ENCODE measurements at regions not wholly inside any gene's neighbourhood (a gene's known extent, or its start where the extent isn't known, plus 50 kb on each side); places are given as distances from the start of the nearest gene placed in this dataset.

- H3K27me3 ChIP-seq (ENCODE audit: insufficient read depth, poor library complexity, severe bottlenecking): no peaks in the 10 kb centered on the region
- DNase-seq (ENCODE audit: low read depth in 1 of 2, low spot score in 1 of 2): no peak
- H3K27ac ChIP-seq (replicated peaks): no peak overlapping the region
- TF ChIP-seq REST (IDR thresholded peaks at IDR 0.05; ENCODE audit: insufficient replicate concordance, low read depth) (no peak), GABPA (IDR thresholded peaks at IDR 0.05; ENCODE audit: low read depth) (no peak), SPI1 (IDR thresholded peaks at IDR 0.05; ENCODE audit: borderline replicate concordance, low read depth) (no peak), POLR2AphosphoS5 (IDR thresholded peaks at IDR 0.05; ENCODE audit: low read depth) (no peak), CTCF (IDR thresholded peaks at IDR 0.05; ENCODE audit: insufficient read depth, low read length) (no peak)
- H3K4me3 ChIP-seq (replicated peaks; ENCODE audit: insufficient read depth, low read length): no peak overlapping the region
Observed at GRCh38 chr10:113297226-113297625, 255.6 kb upstream of the HABP2 start.

GRCh38 chr10:113298616-113299015 is 254.2 kb upstream of the HABP2 start:
- Histone ChIP-seq H3K27ac (replicated peaks) (no peak overlapping the region), H3K27me3 (ENCODE audit: insufficient read depth, poor library complexity, severe bottlenecking) (no peaks in the 10 kb centered on the region), H3K4me3 (replicated peaks; ENCODE audit: insufficient read depth, low read length) (no peak overlapping the region)
- TF ChIP-seq SPI1 (IDR thresholded peaks at IDR 0.05; ENCODE audit: borderline replicate concordance, low read depth) (no peak), POLR2AphosphoS5 (IDR thresholded peaks at IDR 0.05; ENCODE audit: low read depth) (no peak), GABPA (IDR thresholded peaks at IDR 0.05; ENCODE audit: low read depth) (no peak), REST (IDR thresholded peaks at IDR 0.05; ENCODE audit: insufficient replicate concordance, low read depth) (no peak), CTCF (IDR thresholded peaks at IDR 0.05; ENCODE audit: insufficient read depth, low read length) (no peak)
- DNase-seq (ENCODE audit: low read depth in 1 of 2, low spot score in 1 of 2): no peak

- TF ChIP-seq CTCF (IDR thresholded peaks at IDR 0.05; ENCODE audit: insufficient read depth, low read length): no peak
- no peak for TF ChIP-seq POLR2AphosphoS5 (IDR thresholded peaks at IDR 0.05; ENCODE audit: low read depth)
- TF ChIP-seq REST (IDR thresholded peaks at IDR 0.05; ENCODE audit: insufficient replicate concordance, low read depth): no peak
- no peak for TF ChIP-seq SPI1 (IDR thresholded peaks at IDR 0.05; ENCODE audit: borderline replicate concordance, low read depth)
- no peak for TF ChIP-seq GABPA (IDR thresholded peaks at IDR 0.05; ENCODE audit: low read depth)
- H3K27me3 ChIP-seq (ENCODE audit: insufficient read depth, poor library complexity, severe bottlenecking): no peaks in the 10 kb centered on the region
- no peak overlapping the region for H3K4me3 ChIP-seq (replicated peaks; ENCODE audit: insufficient read depth, low read length)
- DNase-seq (ENCODE audit: low read depth in 1 of 2, low spot score in 1 of 2): no peak
- no peak overlapping the region for H3K27ac ChIP-seq (replicated peaks)
Observed at GRCh38 chr10:113300201-113300600, 252.7 kb upstream of the HABP2 start.

Data from HL-60 (cell line).